Suprapubic skin (tissue), 3 donors: ENCODE measurements at regions not wholly inside any gene's neighbourhood (a gene's known extent, or its start where the extent isn't known, plus 50 kb on each side); places are given as distances from the start of the nearest gene placed in this dataset.

Experiments
- EP300 ChIP-seq: sonication (generic); formaldehyde crosslinking; IDR thresholded peaks from one replicate; pipeline ENCODE4 v1.6.1; 2017; ENCODE audit warnings: antibody characterized with exemption
- TF ChIP-seq, protein P1 (sequence below), 2 donors: fragments of 200-600 bp in 1 of 2; fragments of 450-650 bp in 1 of 2; sonication (generic) in 1 of 2; IDR thresholded peaks; one replicate each; pipeline ENCODE4 v1.5.1; 2016 to 2019; ENCODE audit warnings: antibody characterized with exemption in 2 of 2, mild to moderate bottlenecking in 1 of 2, moderate library complexity in 1 of 2

DNA sequence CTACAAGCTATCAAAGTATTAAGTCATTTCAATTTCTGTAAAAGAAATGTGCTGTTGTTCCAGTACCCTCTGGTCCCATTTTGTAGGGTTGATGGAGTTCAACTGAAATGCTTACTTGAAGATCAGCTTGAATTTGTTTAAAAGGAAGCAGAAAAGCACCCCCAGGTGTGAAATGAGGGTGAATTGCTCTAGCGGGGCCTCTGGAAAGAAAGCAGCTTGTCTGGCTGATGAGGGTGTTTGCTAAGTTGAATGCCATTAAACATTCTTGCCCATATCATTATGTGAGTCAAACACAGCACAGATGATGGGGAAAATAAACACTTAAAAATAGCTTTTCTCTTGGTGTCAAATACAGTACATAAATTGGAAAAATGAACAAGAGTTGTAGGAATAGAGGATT lies 280.3 kb downstream of the RAB38 start:
- TF ChIP-seq, protein P1, sequence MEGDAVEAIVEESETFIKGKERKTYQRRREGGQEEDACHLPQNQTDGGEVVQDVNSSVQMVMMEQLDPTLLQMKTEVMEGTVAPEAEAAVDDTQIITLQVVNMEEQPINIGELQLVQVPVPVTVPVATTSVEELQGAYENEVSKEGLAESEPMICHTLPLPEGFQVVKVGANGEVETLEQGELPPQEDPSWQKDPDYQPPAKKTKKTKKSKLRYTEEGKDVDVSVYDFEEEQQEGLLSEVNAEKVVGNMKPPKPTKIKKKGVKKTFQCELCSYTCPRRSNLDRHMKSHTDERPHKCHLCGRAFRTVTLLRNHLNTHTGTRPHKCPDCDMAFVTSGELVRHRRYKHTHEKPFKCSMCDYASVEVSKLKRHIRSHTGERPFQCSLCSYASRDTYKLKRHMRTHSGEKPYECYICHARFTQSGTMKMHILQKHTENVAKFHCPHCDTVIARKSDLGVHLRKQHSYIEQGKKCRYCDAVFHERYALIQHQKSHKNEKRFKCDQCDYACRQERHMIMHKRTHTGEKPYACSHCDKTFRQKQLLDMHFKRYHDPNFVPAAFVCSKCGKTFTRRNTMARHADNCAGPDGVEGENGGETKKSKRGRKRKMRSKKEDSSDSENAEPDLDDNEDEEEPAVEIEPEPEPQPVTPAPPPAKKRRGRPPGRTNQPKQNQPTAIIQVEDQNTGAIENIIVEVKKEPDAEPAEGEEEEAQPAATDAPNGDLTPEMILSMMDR (IDR thresholded peaks at IDR 0.05), result no peak
- TF ChIP-seq EP300, result no peak
